SU-DHL-6 (cell line): ENCODE measurements at regions not wholly inside any gene's neighbourhood (a gene's known extent, or its start where the extent isn't known, plus 50 kb on each side); places are given as distances from the start of the nearest gene placed in this dataset.

Experiments
- EZH2phosphoT487 ChIP-seq: fragments of 200-600 bp; sonication (generic), shearing (Covaris generic); conservative IDR thresholded peaks from 2 replicates; pipeline ENCODE4 v1.6.1; 2018; ENCODE audit warnings: mild to moderate bottlenecking, antibody characterized with exemption, low read length, moderate library complexity, mixed read lengths
- TF ChIP-seq, protein P1 (sequence below): fragments of 200-600 bp; sonication (generic); IDR thresholded peaks from one replicate; pipeline ENCODE4 v1.5.1; 2017; ENCODE audit warnings: antibody characterized with exemption, mild to moderate bottlenecking, low read length, moderate library complexity; ENCODE audit not compliant: insufficient read depth, poor library complexity, severe bottlenecking

DNA sequence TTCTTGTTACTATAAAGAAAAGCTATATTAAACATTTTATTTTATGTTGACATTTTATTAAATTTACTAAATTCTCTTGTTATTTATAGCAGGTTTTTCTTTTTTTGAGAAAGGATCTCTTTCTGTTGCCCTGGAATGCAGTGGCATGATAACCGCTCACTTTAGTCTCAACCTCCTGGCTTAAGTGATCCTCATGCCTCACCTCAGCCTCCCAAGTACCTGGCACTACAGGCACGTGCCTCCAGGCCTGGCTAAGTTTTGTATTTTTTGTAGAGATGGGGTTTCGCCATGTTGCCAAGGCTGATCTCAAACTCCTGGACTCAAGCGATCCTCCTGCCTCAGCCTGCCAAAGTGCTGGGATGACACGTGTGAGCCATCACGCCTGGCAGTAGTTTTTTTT is 280.2 kb upstream of the C9orf72 start:
- TF ChIP-seq, protein P1, sequence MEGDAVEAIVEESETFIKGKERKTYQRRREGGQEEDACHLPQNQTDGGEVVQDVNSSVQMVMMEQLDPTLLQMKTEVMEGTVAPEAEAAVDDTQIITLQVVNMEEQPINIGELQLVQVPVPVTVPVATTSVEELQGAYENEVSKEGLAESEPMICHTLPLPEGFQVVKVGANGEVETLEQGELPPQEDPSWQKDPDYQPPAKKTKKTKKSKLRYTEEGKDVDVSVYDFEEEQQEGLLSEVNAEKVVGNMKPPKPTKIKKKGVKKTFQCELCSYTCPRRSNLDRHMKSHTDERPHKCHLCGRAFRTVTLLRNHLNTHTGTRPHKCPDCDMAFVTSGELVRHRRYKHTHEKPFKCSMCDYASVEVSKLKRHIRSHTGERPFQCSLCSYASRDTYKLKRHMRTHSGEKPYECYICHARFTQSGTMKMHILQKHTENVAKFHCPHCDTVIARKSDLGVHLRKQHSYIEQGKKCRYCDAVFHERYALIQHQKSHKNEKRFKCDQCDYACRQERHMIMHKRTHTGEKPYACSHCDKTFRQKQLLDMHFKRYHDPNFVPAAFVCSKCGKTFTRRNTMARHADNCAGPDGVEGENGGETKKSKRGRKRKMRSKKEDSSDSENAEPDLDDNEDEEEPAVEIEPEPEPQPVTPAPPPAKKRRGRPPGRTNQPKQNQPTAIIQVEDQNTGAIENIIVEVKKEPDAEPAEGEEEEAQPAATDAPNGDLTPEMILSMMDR, result no peak
- TF ChIP-seq EZH2phosphoT487, result no peak
